Mesenchymal stem cell (in vitro differentiated cells and primary cell): ENCODE measurements at regions not wholly inside any gene's neighbourhood (a gene's known extent, or its start where the extent isn't known, plus 50 kb on each side); places are given as distances from the start of the nearest gene placed in this dataset. TPM values are rescaled to one million over a fixed set of nuclear protein-coding genes. Genes with fewer than 3 reads are reported as not detected.

ENCODE experiments used
- small RNA-seq: library from polyadenylated mRNA; stranded (forward); fragments of <200 nt; extraction: miRNeasy Mini kit (QIAGEN cat#:217004); gene quantifications from one replicate; pipeline ENCODE3, GENCODE V24; 2013; ENCODE audit warnings: low read depth

Small RNAs in the stretch of these regions (small RNA-seq; reads per million reads assigned to genes)
- gene AL714022.1: not detected
